HepG2 (cell line): ENCODE measurements at regions not wholly inside any gene's neighbourhood (a gene's known extent, or its start where the extent isn't known, plus 50 kb on each side); places are given as distances from the start of the nearest gene placed in this dataset.

Experiments used
- ATAC-seq: fragments of 200-7000 bp; cut with Tn5 transposase; 3 replicates; pipeline ENCODE4 v1.9.1; 2020; ENCODE audit warnings: mild to moderate bottlenecking, moderate library complexity
- BruUV-seq: library from RNA; stranded (reverse); fragments of 400-500 nt; replicated peaks from 2 replicates; lab custom pipeline; 2021; lab: Mats Ljungman, UMichigan
- CTCF ChIA-PET: fragments of 300-600 bp; formaldehyde crosslinking; extraction: SDS; loops from one replicate; lab custom pipeline; 2021; ENCODE audit warnings: low total read pairs, inconsistent platforms, low intra/inter-chr PET ratio; lab: Yijun Ruan, JAX
- POLR2A ChIA-PET: fragments of 350-600 bp; sonication (Branson Sonifier 250); formaldehyde crosslinking; loops from one replicate; lab custom pipeline; 2020; ENCODE audit warnings: antibody characterized with exemption, inconsistent platforms; lab: Yijun Ruan, JAX
- DNase-seq: peaks from one replicate; pipeline ENCODE4 v3.0.0-alpha.2; 2015; ENCODE audit warnings: low spot score
- FAIRE-seq: peaks from 3 replicates; lab custom pipeline; 2011; peaks lifted over from hg19 to GRCh38; lab: Jason Lieb, UNC
- H2AFZ ChIP-seq: one replicate; pipeline ENCODE4 v1.6.1; 2011; ENCODE audit warnings: low read length, inconsistent platforms
- H3K27ac ChIP-seq: fragments of 300-600 bp; 3 replicates; pipeline ENCODE4 v1.8.0; 2011; ENCODE audit warnings: mixed run types, mild to moderate bottlenecking, mixed read lengths, low read length, inconsistent platforms; ENCODE audit not compliant: insufficient read depth; ENCODE audit errors: extremely low read length
- H3K27me3 ChIP-seq, 2 experiments: fragments of 200-600 bp in 1 of 2; 2 replicates in 1 of 2; 3 replicates in 1 of 2; pipeline versions ENCODE4 v1.6.0 to v1.8.0; 2011; ENCODE audit warnings: low read length in 2 of 2, mild to moderate bottlenecking in 2 of 2, moderate library complexity in 2 of 2, inconsistent platforms in 1 of 2; ENCODE audit not compliant: insufficient read depth in 2 of 2, control insufficient read depth in 1 of 2
- H3K36me3 ChIP-seq, 2 experiments: fragments of 200-600 bp in 1 of 2; replicated peaks in 1 of 2; 2 replicates in 1 of 2; 3 replicates in 1 of 2; pipeline versions ENCODE4 v1.5.1 to v1.8.0; 2011; ENCODE audit warnings: low read length in 2 of 2, inconsistent platforms in 1 of 2; ENCODE audit not compliant: insufficient read depth in 2 of 2, control insufficient read depth in 1 of 2
- H3K4me1 ChIP-seq: 2 replicates; pipeline ENCODE4 v1.5.1; 2012; ENCODE audit warnings: low read length, inconsistent platforms; ENCODE audit not compliant: insufficient read depth
- H3K4me2 ChIP-seq: 2 replicates; pipeline ENCODE4 v1.6.0; 2011; ENCODE audit warnings: low read depth, low read length, inconsistent platforms
- H3K4me3 ChIP-seq, 3 experiments: fragments of 200-600 bp in 1 of 3; sonication (generic), shearing (Covaris generic) in 1 of 3; replicated peaks in 1 of 3; 2 replicates each; pipeline ENCODE4 v1.5.1; 2011 to 2016; ENCODE audit warnings: low read length in 3 of 3, inconsistent platforms in 2 of 3, low read depth in 2 of 3, mild to moderate bottlenecking in 2 of 3, control low read depth in 1 of 3, mixed read lengths in 1 of 3; ENCODE audit not compliant: insufficient read depth in 1 of 3
- H3K79me2 ChIP-seq: one replicate; pipeline ENCODE4 v1.6.1; 2011; ENCODE audit warnings: low read length, inconsistent platforms; ENCODE audit not compliant: insufficient read depth
- H3K9ac ChIP-seq: 2 replicates; pipeline ENCODE4 v1.6.0; 2011; ENCODE audit warnings: mild to moderate bottlenecking, low read depth, low read length, inconsistent platforms; ENCODE audit not compliant: insufficient read depth
- H3K9me3 ChIP-seq: 2 replicates; pipeline ENCODE4 v1.5.1; 2012; ENCODE audit warnings: mild to moderate bottlenecking, low read length
- H4K20me1 ChIP-seq: 2 replicates; pipeline ENCODE4 v1.6.0; 2011; ENCODE audit warnings: inconsistent platforms, mild to moderate bottlenecking, low read length, moderate library complexity; ENCODE audit not compliant: insufficient read depth
- ARID3A ChIP-seq: IDR thresholded peaks from 2 replicates; pipeline ENCODE4 v1.6.1; 2012; ENCODE audit warnings: low read depth, low read length, improper control_type of control experiment
- BRCA1 ChIP-seq: sonication (generic); formaldehyde crosslinking; IDR thresholded peaks from 2 replicates; pipeline ENCODE4 v1.4.0; 2020; ENCODE audit warnings: missing genetic modification reagents
- E2F5 ChIP-seq: sonication (generic); formaldehyde crosslinking; conservative IDR thresholded peaks from 2 replicates; pipeline ENCODE4 v1.4.0; 2020; ENCODE audit warnings: missing genetic modification reagents
- ELF4 ChIP-seq: sonication (generic); formaldehyde crosslinking; IDR thresholded peaks from 2 replicates; pipeline ENCODE4 v1.5.0; 2020; ENCODE audit warnings: missing genetic modification reagents, mild to moderate bottlenecking, moderate library complexity, borderline replicate concordance
- FIP1L1 ChIP-seq: fragments of 200-400 bp; formaldehyde crosslinking; IDR thresholded peaks from 2 replicates; pipeline ENCODE4 v1.6.1; 2018; ENCODE audit warnings: low read depth, mild to moderate bottlenecking, low read length, moderate library complexity, borderline replicate concordance; ENCODE audit not compliant: insufficient read depth
- GATAD1 ChIP-seq: IDR thresholded peaks from 2 replicates; pipeline ENCODE4 v1.6.1; 2016; ENCODE audit warnings: missing genetic modification reagents, missing compliant biosample characterization
- GFI1 ChIP-seq: sonication (generic); formaldehyde crosslinking; IDR thresholded peaks from 2 replicates; pipeline ENCODE4 v1.5.0; 2020; ENCODE audit warnings: missing genetic modification reagents, mild to moderate bottlenecking, borderline replicate concordance
- KDM6A ChIP-seq: IDR thresholded peaks from 2 replicates; pipeline ENCODE4 v1.6.1; 2016; ENCODE audit warnings: low read depth
- KLF12 ChIP-seq: sonication (generic); formaldehyde crosslinking; IDR thresholded peaks from 2 replicates; pipeline ENCODE4 v1.4.0; 2020; ENCODE audit warnings: missing genetic modification reagents, borderline replicate concordance
- MYC ChIP-seq: sonication (generic); formaldehyde crosslinking; IDR thresholded peaks from 2 replicates; pipeline ENCODE4 v1.9.0; 2021; ENCODE audit warnings: missing genetic modification reagents, borderline replicate concordance
- RAD51 ChIP-seq: fragments of 450-650 bp; IDR thresholded peaks from 2 replicates; pipeline ENCODE4 v1.6.1; 2016; ENCODE audit warnings: borderline replicate concordance
- SP5 ChIP-seq: IDR thresholded peaks from 2 replicates; pipeline ENCODE4 v1.6.1; 2016; ENCODE audit warnings: low read depth, borderline replicate concordance
- THAP9 ChIP-seq: sonication (generic); formaldehyde crosslinking; IDR thresholded peaks from 2 replicates; pipeline ENCODE4; 2020; ENCODE audit warnings: missing genetic modification reagents, mild to moderate bottlenecking, borderline replicate concordance
- ZMYM4 ChIP-seq: sonication (generic); formaldehyde crosslinking; IDR thresholded peaks from 2 replicates; pipeline ENCODE4 v1.8.1; 2023; ENCODE audit warnings: mild to moderate bottlenecking, missing genetic modification reagents
- ZNF567 ChIP-seq: sonication (generic); formaldehyde crosslinking; IDR thresholded peaks from 2 replicates; pipeline ENCODE4 v1.8.1; 2023; ENCODE audit warnings: mild to moderate bottlenecking, missing genetic modification reagents, borderline replicate concordance
- ZNF710 ChIP-seq: sonication (generic); formaldehyde crosslinking; IDR thresholded peaks from 2 replicates; pipeline ENCODE4 v1.5.0; 2020; ENCODE audit warnings: mild to moderate bottlenecking, missing genetic modification reagents, borderline replicate concordance
- WGBS: methylation state at CpG from one replicate; pipeline ENCODE4 v1.1.6; 2017; ENCODE audit warnings: low lambda C conversion rate; 5-methylcytosine and 5-hydroxymethylcytosine counted together
- in situ Hi-C: cut with HindIII; loops from 2 replicates; pipeline ENCODE4 v1.10.0; 2017; ENCODE audit warnings: low pct_unique_long_range_greater_than_20kb; ENCODE audit not compliant: extremely low pct_ligation_motif_present
- intact Hi-C: fragments of 100-400 bp; cut with micrococcal nuclease; formaldehyde crosslinking; loops from one replicate; pipeline ENCODE4 v1.10.0; 2022; ENCODE audit not compliant: unreplicated experiment
- TF ChIP-seq, protein P1 (sequence below): sonication (generic); formaldehyde crosslinking; IDR thresholded peaks from 2 replicates; pipeline ENCODE4 v1.4.0; 2020; ENCODE audit warnings: missing genetic modification reagents

GRCh38 chr6:4372866-4373265 is 237.5 kb upstream of the ECI2 start:
- POLR2A ChIA-PET: no interaction called here
- BruUV-seq: no TSS peak
- TF ChIP-seq SP5 (no peak), GFI1 (CRISPR knock-in tag) (no peak), ZMYM4 (CRISPR knock-in tag) (no peak), GATAD1 (CRISPR knock-in tag) (no peak), RAD51 (no peak), MYC (CRISPR knock-in tag) (no peak), ZNF710 (CRISPR knock-in tag) (no peak), BRCA1 (no peak), THAP9 (CRISPR knock-in tag) (no peak), FIP1L1 (no peak), E2F5 (CRISPR knock-in tag) (no peak), ZNF567 (CRISPR knock-in tag) (no peak), ELF4 (CRISPR knock-in tag) (no peak), ARID3A (no peak), KLF12 (CRISPR knock-in tag) (no peak), KDM6A (CRISPR knock-in tag) (no peak)
- TF ChIP-seq, protein P1, sequence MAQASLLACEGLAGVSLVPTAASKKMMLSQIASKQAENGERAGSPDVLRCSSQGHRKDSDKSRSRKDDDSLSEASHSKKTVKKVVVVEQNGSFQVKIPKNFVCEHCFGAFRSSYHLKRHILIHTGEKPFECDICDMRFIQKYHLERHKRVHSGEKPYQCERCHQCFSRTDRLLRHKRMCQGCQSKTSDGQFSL (CRISPR knock-in tag): no peak

More at GRCh38 chr6:4372866-4373265, 237.5 kb upstream of the ECI2 start:
- H3K4me2 ChIP-seq: no peak overlapping the region
- H3K27me3 ChIP-seq: peaks cover 0 to 47% of the 10 kb centered on the region in 2 experiments; a peak in 4 of 5 replicates
- FAIRE-seq (no peak), ATAC-seq (no peak), DNase-seq (no peak)
- no peaks in the 10 kb centered on the region for H3K79me2 ChIP-seq
- no peaks in the 10 kb centered on the region for H3K36me3 ChIP-seq
- no peak overlapping the region for H3K4me3 ChIP-seq
- H3K9ac ChIP-seq: no peak overlapping the region
- H3K27ac ChIP-seq: no peak overlapping the region
- H4K20me1 ChIP-seq: no peaks in the 10 kb centered on the region
- in situ Hi-C loops (no loop called here), intact Hi-C loops (no loop called here)
- no peaks in the 10 kb centered on the region for H3K4me1 ChIP-seq
- no peaks in the 10 kb centered on the region for H3K9me3 ChIP-seq
- CTCF ChIA-PET: no interaction called here
- no peak overlapping the region for H2AFZ ChIP-seq
- 25% methylated on average over 2 of the region's 2 CpGs for WGBS
